HepG2 (cell line): ENCODE measurements at regions not wholly inside any gene's neighbourhood (a gene's known extent, or its start where the extent isn't known, plus 50 kb on each side); places are given as distances from the start of the nearest gene placed in this dataset.

Experiments
- ATF4 ChIP-seq, 2 experiments: fragments of 450-650 bp in 1 of 2; sonication (generic) in 1 of 2; formaldehyde crosslinking; IDR thresholded peaks; 2 replicates each; pipeline versions ENCODE4 v1.5.0 to v1.8.0; 2020 to 2022; ENCODE audit warnings: mild to moderate bottlenecking in 1 of 2, missing genetic modification reagents in 1 of 2
- CEBPZ ChIP-seq: IDR thresholded peaks from 2 replicates; pipeline ENCODE4 v1.6.1; 2012; ENCODE audit warnings: low read length, improper control_type of control experiment
- KAT2B ChIP-seq: fragments of 150-350 bp; IDR thresholded peaks from 2 replicates; pipeline ENCODE4 v1.6.1; 2014; ENCODE audit warnings: low read depth, low read length, borderline replicate concordance
- MYPOP ChIP-seq: sonication (generic); formaldehyde crosslinking; IDR thresholded peaks from 2 replicates; pipeline ENCODE4 v1.8.1; 2023; ENCODE audit warnings: mild to moderate bottlenecking, moderate library complexity, missing genetic modification reagents
- NPAS2 ChIP-seq: sonication (generic); formaldehyde crosslinking; IDR thresholded peaks from 2 replicates; pipeline ENCODE4 v1.8.0; 2022; ENCODE audit warnings: mild to moderate bottlenecking, missing genetic modification reagents, borderline replicate concordance
- POGK ChIP-seq: sonication (generic); formaldehyde crosslinking; conservative IDR thresholded peaks from 2 replicates; pipeline ENCODE4 v1.8.0; 2022; ENCODE audit warnings: mild to moderate bottlenecking, moderate library complexity, missing genetic modification reagents
- RBFOX2 ChIP-seq: fragments of 200-400 bp; formaldehyde crosslinking; IDR thresholded peaks from 2 replicates; pipeline ENCODE4 v1.6.1; 2017; ENCODE audit warnings: low read depth, mild to moderate bottlenecking, low read length
- SMAD9 ChIP-seq: sonication (generic); formaldehyde crosslinking; IDR thresholded peaks from 2 replicates; pipeline ENCODE4 v1.5.1; 2020; ENCODE audit warnings: mild to moderate bottlenecking, missing genetic modification reagents
- THAP11 ChIP-seq: IDR thresholded peaks from 2 replicates; pipeline ENCODE4 v1.6.1; 2016; ENCODE audit warnings: missing biosample characterization, missing genetic modification reagents
- ZBTB10 ChIP-seq: sonication (generic); formaldehyde crosslinking; IDR thresholded peaks from 2 replicates; pipeline ENCODE4 v1.4.0; 2020; ENCODE audit warnings: missing genetic modification reagents, borderline replicate concordance
- ZBTB26 ChIP-seq: IDR thresholded peaks from 2 replicates; pipeline ENCODE4 v1.6.1; 2016; ENCODE audit warnings: missing compliant biosample characterization, missing genetic modification reagents, borderline replicate concordance
- ZNF160 ChIP-seq: sonication (generic); formaldehyde crosslinking; IDR thresholded peaks from 2 replicates; pipeline ENCODE4 v1.8.0; 2022; ENCODE audit warnings: mild to moderate bottlenecking, inconsistent platforms, missing genetic modification reagents

GRCh38 chr10:28915989-28916588 is 238.8 kb downstream of the BAMBI start (continued):
- TF ChIP-seq ZBTB26 (CRISPR knock-in tag) (peak; percentile 74; the same call in 1 of the 2 replicates), NPAS2 (CRISPR knock-in tag) (no peak), THAP11 (CRISPR knock-in tag) (0 out of 2 replicates have a peak, but pooled peaks have one; percentile 35), CEBPZ (no peak), ZNF160 (CRISPR knock-in tag) (no peak), POGK (CRISPR knock-in tag) (0 out of 2 replicates have a peak, but pooled peaks have one; percentile 44), RBFOX2 (0 out of 2 replicates have a peak, but pooled peaks have one; percentile 16), KAT2B (no peak), ATF4 (CRISPR knock-in tag; IDR thresholded peaks at IDR 0.05) (0 out of 4 replicates have a peak, but pooled peaks of 1 of the 2 experiments have one; percentile 22), ZBTB10 (CRISPR knock-in tag) (no peak), MYPOP (CRISPR knock-in tag) (0 out of 2 replicates have a peak, but pooled peaks have one; percentile 28), SMAD9 (CRISPR knock-in tag) (no peak)
